Gastroesophageal sphincter (tissue), 3 donors: ENCODE measurements at regions not wholly inside any gene's neighbourhood (a gene's known extent, or its start where the extent isn't known, plus 50 kb on each side); places are given as distances from the start of the nearest gene placed in this dataset.

Experiments used
- EP300 ChIP-seq: sonication (generic); formaldehyde crosslinking; IDR thresholded peaks from one replicate; pipeline ENCODE4 v1.6.1; 2017; ENCODE audit warnings: antibody characterized with exemption, mild to moderate bottlenecking
- POLR2A ChIP-seq, 2 donors: fragments of 450-650 bp; IDR thresholded peaks; one replicate each; pipeline ENCODE4 v1.6.1; 2017; ENCODE audit warnings: antibody characterized with exemption in 2 of 2, mild to moderate bottlenecking in 2 of 2, moderate library complexity in 1 of 2
- POLR2AphosphoS5 ChIP-seq: sonication (generic); formaldehyde crosslinking; IDR thresholded peaks from one replicate; pipeline ENCODE4 v1.6.1; 2017; ENCODE audit warnings: antibody characterized with exemption
- TF ChIP-seq, protein P1 (sequence below), 4 experiments: fragments of 200-600 bp in 2 of 4; fragments of 450-650 bp in 2 of 4; sonication (generic) in 1 of 4; IDR thresholded peaks; one replicate each; pipeline ENCODE4 v1.5.1; 2017 to 2019; ENCODE audit warnings: antibody characterized with exemption in 4 of 4, mild to moderate bottlenecking in 2 of 4, moderate library complexity in 2 of 4

DNA sequence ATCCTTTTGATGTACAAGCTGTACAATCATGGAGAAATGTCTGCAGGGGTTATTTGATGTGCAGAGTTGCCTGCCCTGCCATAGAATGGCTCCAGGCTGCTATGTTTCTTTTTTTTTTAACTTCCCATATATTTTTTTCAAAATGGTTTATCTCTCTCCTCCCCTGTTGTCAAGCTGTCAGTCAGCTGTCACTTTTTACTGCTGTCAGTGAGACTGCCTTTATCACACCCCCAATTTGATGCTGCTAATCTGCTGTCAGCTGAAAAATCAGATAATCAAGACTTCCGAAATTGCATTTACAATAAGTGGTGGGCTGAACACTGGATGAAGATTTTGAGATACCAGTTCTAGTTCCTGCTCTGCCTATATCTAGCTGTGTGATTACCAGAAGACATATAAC, 382.6 kb downstream of the ZEB2 start:
- TF ChIP-seq, protein P1, sequence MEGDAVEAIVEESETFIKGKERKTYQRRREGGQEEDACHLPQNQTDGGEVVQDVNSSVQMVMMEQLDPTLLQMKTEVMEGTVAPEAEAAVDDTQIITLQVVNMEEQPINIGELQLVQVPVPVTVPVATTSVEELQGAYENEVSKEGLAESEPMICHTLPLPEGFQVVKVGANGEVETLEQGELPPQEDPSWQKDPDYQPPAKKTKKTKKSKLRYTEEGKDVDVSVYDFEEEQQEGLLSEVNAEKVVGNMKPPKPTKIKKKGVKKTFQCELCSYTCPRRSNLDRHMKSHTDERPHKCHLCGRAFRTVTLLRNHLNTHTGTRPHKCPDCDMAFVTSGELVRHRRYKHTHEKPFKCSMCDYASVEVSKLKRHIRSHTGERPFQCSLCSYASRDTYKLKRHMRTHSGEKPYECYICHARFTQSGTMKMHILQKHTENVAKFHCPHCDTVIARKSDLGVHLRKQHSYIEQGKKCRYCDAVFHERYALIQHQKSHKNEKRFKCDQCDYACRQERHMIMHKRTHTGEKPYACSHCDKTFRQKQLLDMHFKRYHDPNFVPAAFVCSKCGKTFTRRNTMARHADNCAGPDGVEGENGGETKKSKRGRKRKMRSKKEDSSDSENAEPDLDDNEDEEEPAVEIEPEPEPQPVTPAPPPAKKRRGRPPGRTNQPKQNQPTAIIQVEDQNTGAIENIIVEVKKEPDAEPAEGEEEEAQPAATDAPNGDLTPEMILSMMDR (IDR thresholded peaks at IDR 0.05) = no peak
- TF ChIP-seq POLR2AphosphoS5 = no peak
- TF ChIP-seq POLR2A (IDR thresholded peaks at IDR 0.05) = no peak
- no peak for TF ChIP-seq EP300
